PFSK-1 (cell line): ENCODE measurements at regions not wholly inside any gene's neighbourhood (a gene's known extent, or its start where the extent isn't known, plus 50 kb on each side); places are given as distances from the start of the nearest gene placed in this dataset.

Source experiments
- POLR2AphosphoS5 ChIP-seq: IDR thresholded peaks from 2 replicates; pipeline ENCODE4 v1.6.1; 2012; ENCODE audit warnings: low read depth, mild to moderate bottlenecking, control low read depth, low read length, moderate library complexity
- SIN3A ChIP-seq: IDR thresholded peaks from 2 replicates; pipeline ENCODE4 v1.6.1; 2012; ENCODE audit warnings: mild to moderate bottlenecking, low read length, moderate library complexity, borderline replicate concordance; ENCODE audit not compliant: insufficient read depth
- TF ChIP-seq, protein P1 (sequence below), 2 experiments: IDR thresholded peaks; 2 replicates each; pipeline versions ENCODE4 v1.6.1 to v1.8.0; 2011 to 2012; ENCODE audit warnings: low read depth in 2 of 2, low read length in 2 of 2, control low read depth in 1 of 2, inconsistent platforms in 1 of 2, mild to moderate bottlenecking in 1 of 2, moderate library complexity in 1 of 2; ENCODE audit not compliant: insufficient read depth in 1 of 2

DNA sequence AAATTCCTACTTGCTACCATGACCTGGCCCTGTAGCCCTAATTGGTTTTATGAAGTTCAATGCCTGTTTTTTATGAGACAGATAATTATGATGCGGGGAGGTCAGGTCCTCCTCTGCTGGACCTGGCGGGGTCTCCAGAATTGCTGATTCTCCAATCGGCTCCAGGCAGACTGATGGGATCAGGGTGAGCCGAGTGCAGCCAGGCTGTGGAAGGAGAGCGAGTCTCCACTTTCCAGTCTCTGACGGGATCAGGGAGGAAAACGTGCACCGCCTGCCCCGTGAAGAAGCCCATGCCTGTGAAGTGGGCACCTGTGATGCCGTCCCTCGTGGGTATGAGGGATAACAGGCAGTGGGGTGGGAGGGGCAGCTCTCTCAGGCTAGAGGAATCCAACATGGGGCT, 71.5 kb upstream of the HSPA9 start:
- TF ChIP-seq POLR2AphosphoS5, result no peak
- TF ChIP-seq SIN3A, result no peak
- TF ChIP-seq, protein P1, sequence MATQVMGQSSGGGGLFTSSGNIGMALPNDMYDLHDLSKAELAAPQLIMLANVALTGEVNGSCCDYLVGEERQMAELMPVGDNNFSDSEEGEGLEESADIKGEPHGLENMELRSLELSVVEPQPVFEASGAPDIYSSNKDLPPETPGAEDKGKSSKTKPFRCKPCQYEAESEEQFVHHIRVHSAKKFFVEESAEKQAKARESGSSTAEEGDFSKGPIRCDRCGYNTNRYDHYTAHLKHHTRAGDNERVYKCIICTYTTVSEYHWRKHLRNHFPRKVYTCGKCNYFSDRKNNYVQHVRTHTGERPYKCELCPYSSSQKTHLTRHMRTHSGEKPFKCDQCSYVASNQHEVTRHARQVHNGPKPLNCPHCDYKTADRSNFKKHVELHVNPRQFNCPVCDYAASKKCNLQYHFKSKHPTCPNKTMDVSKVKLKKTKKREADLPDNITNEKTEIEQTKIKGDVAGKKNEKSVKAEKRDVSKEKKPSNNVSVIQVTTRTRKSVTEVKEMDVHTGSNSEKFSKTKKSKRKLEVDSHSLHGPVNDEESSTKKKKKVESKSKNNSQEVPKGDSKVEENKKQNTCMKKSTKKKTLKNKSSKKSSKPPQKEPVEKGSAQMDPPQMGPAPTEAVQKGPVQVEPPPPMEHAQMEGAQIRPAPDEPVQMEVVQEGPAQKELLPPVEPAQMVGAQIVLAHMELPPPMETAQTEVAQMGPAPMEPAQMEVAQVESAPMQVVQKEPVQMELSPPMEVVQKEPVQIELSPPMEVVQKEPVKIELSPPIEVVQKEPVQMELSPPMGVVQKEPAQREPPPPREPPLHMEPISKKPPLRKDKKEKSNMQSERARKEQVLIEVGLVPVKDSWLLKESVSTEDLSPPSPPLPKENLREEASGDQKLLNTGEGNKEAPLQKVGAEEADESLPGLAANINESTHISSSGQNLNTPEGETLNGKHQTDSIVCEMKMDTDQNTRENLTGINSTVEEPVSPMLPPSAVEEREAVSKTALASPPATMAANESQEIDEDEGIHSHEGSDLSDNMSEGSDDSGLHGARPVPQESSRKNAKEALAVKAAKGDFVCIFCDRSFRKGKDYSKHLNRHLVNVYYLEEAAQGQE (IDR thresholded peaks at IDR 0.05; ENCODE audit: insufficient read depth in 1 of 2, low read depth in 2 of 2, low read length in 2 of 2), result no peak
